HG02884 (cell line): ENCODE measurements at regions not wholly inside any gene's neighbourhood (a gene's known extent, or its start where the extent isn't known, plus 50 kb on each side); places are given as distances from the start of the nearest gene placed in this dataset.
A peak's percentile ranks its signal among the peaks of the same experiment; 100 is the strongest.

Experiments
- ATAC-seq: cut with Tn5 transposase; IDR thresholded peaks from one replicate; pipeline ENCODE4 v1.9.1; 2021; ENCODE audit warnings: mild to moderate bottlenecking, moderate library complexity; ENCODE audit not compliant: unreplicated experiment

DNA sequence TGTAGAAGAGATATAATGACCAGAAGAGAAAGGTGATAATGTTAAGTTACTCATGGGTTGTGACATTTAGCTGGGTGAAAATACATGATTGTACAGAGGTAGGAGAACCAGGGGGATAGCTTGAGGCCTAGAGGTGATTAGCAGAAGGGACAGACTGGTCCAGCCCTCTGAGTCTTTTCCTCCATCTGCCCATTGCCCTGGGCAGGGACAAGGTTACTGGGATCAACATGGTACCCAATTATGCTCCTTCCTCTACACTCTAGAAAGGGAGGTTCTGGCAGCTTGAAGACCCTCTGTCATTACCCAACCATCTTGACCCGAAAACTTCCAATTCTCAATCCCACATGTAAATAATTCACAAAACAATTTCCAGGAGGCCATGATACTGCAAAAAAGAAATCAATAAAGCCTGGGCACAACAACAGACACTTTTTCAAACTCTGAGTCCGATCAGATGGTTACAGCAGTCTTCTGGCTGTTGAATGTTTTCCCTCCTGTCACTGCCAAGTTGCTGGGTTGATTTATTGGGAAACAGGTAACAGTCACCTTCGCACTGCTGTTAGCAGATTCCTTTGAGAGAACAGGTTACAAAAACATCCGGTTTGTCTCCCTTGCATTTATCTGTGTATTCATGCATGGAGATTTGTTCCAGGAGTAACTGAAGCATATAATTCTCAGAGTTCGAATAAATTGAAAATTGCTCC, 239.1 kb upstream of the HTR2A start:
- ATAC-seq = no peak

DNA sequence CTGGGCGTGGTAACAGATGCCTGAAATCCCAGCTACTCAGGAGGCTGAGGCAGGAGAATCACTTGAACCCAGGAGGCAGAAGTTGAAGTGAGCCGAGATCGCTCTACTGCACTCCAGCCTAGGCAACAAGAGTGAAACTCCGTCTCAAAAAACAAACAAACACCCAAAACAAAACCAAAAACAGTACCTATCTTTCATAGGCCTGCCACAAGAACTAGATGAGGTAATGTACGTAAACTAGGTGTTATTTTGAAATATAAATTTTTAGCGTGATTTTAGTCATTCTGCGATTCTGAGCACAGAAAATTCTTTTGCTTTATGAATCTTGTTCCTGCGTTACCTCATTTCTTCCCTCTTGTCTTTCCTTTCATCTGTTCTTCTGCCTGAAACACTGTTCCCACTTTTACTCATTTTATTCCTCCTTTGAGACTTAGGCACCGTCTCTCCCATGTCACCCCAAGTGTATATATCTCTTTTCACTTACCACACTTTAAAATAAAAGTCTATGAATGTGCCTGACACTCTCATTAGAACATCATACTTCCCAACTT, 238.2 kb upstream of the HTR2A start:
- ATAC-seq = no peak

DNA sequence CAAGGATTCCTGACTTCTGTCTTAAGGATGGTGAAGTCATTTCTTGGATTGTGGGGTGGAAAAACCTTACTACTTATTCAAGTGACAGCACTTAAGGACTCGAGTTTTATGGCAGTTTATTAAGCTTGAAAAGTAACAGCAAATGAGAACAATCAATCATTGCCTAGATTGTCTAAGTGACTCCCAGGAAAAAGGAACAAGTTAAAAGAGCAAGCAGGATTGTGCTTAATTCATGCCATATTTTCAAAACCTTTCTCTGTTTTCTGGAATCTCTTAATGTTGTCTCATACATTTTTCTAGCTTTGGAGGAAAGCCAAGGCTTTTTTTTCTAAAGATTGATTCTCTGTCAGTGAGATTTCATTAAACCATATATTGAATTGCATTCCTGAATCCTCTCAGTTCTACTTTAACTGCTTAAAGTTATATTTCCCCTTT, 236.2 kb upstream of the HTR2A start:
- no peak for ATAC-seq

DNA sequence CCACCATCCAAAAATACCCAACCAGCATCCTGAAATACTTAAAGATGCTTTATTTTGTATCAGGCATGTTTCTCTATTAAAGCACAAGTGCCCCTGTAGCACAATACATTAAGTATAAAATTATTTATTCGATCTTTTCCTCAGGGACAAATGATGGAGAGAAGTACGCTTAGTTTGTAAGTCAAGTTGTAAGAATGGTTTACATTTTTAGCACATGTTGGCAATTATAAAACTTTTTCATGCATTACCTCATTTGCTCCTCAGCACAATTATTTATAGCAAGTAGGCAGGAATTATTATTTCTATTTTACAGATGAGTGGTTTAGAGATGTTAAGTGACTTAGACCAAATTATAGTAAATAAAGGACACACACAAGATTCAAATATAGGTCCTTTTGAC, 232.6 kb upstream of the HTR2A start:
- ATAC-seq = no peak

DNA sequence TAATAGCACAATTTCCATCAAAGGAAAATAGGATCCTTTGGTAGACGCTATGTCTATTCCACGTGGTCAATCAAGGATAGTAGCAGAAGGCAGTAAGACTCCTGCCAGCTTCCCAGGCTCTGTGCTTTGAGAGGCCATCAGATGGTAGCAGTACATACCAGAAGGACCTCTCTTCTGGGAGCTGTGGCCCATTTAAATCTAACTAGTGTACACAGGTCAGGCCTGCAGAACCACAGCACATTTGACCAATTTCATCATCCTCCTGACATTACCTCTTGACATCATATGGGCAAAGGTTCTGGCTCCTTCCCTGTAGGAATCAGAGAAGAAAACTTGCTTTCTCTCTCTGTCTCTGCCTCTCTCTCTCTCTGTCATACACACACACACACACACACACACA, 229.6 kb upstream of the HTR2A start:
- no peak for ATAC-seq

DNA sequence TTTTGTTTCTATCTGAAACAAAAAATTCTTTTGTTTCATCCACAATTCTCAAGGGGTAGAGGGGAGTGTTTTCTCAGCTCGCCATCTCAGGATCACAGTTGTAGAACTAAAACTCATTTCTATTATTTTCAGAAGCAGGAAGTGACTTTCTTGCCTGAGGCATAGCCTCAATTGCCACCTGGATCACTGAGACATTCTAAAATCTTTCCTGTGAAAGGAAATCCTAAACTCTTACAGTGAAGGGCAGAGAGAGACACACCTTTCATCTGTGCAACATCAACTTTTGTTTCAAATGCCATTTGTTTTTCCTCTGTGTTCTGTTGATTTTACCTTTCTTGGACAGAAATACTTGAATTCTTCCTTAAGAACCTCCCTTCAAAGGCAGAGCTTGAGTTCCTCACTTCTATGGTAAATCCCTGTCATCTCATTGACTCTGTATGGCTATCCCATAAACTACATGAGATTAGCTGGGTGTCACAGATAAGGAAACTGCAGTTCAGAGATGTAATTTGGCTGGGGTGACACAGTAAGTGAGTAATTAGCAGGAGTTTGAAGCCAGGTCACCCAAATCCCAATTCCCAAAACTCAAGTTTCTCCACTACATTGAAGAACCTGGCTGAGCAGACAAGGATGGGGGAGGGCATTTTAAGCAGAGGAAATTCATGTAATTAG, 224.4 kb upstream of the HTR2A start:
- no peak for ATAC-seq

DNA sequence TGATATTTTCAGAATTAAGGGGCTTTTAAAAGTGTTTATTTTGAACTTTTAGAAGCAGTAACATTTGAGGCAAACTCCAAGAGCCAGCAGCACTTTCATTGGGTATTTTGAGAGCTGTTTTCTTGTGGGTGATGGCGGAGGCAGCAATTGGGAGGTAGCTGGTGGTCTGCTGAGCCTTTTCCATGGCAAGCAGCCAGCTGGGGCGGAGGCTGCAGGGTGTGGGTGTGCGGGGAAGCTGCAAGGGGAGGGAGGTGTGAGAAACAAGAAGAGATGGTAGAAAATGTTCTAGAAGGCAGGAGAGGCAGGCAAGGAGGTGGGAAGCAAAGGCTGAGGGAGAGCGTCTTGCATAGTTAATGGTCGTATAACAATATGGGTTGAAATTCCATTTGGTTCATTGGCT, 223.4 kb upstream of the HTR2A start:
- ATAC-seq = no peak

DNA sequence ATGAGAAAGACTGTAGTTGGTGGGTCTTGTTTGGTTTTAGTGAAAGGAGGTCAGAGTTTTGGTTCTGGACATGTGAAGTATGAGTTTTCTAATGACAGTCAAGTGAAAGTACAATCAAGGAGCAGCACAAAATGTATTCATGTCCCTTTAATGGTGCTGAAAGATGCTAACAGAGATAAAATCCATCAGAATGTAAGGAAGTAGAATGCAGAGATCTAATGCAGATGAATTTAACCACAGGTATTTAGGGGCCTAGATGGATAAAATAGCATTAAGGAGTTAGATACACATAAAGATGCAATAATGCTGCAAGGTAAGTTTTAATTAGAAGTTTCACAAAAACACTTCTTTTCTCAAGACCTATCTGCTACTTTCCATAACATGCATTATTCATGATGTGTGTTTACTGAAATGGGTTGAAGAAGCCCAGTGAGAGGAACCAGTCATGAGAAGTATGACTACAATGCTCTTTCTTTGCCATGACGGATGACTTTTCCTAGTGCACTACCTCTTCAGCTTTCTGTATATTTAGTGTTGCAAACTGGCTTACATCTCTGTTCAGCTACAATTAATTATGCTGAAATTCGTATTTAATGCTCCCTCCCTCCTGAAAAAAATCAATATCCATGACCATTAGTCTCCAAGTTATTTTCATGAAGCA, 222.9 kb upstream of the HTR2A start:
- ATAC-seq = no peak

DNA sequence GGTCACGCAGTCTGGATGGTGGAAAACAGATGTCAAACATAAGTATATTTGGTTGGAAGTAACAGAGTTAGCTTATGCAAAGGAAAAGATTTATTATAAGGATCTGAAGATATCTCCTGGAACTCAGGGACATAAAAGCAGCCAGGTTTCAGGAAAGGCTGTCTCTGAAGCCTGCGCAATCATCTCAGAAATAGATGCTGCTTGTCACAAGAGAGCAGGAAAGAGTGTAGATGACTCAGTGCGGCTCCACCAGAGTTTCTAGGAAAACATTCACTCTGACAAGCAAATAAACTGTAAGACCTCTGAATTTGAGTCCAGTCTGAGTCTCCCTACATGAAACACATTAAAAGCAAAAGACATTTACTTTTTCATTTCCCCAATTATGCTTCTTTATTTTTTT, 220.4 kb upstream of the HTR2A start:
- ATAC-seq = no peak

DNA sequence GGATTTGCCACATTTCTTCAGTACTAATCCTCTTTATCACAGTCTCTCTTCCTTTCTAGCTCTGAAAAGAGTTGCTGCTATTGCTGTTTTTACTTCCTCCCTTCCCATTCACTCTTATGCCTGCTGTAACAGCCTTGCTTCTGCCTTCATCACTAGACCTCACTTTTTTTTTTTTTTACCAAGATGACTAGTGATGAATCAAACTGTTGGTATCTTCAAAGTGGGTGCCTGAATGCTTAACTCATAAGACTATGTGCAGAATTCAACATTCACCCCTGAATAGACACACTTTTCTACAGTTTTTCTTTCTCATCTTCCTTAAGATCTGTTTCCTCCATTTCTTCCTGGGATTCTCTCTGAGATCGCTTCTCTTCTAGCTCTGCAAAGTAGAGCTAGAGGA, 217.2 kb upstream of the HTR2A start:
- ATAC-seq = no peak

DNA sequence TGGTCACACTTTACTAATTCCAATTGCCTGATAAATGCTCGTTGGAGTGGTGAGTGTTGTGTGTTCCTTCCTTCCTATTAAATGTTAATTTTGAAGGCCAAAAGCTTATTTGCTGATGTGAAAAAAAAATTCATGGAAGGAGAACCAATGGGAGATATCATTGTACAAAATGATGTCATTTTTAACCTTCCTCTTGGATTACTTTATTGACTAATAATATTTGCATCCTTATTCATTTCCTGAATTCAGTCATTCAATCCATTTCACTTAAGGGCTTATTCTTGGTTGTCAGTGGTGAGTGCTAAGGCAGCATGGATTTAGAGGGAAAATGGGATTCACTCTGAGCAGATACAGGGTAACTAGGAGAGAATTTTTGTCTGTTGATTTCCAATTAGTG, 216.0 kb upstream of the HTR2A start:
- ATAC-seq = no peak

DNA sequence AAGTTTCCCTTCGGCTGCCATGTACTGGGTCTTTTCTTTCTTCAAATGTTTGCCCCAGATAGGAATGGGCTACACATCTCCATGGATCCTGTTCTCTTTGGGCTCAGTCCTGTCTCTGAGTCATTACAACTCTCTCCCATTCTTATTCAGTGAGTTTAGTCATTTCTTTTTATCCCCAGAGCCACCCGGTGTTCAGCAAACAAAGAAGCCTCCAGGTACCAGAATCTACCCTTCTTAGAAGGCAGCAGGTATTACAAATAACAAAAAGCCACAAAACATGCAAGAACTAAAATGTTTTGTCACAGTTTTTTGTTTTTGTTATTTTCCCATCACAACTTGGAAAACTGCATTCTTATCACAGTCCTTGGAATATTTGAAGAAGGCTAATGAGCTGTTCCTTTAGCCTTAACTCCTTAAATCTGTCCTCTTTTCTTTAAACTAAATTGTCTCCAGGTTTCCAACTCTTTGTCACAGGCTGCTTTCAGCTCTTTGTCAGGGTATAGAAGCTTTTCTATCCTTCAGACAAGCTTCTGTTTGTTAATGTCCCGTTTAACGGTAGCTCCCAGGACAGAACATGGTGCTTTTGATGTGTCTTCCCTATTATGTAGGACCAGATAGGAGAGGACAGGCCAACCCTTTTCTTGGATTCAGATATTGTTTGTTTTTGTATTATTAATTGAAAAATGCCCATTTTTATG, 215.5 kb upstream of the HTR2A start:
- no peak for ATAC-seq

DNA sequence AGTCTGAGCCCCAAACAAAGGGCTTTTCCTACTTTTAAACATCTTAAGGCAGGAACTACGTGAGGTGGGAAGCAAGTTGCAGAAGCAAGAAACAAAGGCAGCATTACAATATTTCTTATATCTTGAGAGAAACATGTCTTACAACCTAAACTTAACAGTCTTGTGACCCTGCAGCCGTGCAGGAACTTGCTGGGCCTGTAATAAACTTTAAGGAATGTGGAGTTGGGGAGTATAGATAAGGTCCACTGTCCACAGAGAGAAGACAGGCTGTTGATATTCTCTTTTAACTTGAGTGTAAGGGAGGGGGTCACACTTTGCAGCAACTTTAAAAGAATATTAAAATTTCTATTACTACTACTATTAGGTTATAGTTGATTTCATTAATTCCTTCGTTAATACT, 214.6 kb upstream of the HTR2A start:
- no peak for ATAC-seq

DNA sequence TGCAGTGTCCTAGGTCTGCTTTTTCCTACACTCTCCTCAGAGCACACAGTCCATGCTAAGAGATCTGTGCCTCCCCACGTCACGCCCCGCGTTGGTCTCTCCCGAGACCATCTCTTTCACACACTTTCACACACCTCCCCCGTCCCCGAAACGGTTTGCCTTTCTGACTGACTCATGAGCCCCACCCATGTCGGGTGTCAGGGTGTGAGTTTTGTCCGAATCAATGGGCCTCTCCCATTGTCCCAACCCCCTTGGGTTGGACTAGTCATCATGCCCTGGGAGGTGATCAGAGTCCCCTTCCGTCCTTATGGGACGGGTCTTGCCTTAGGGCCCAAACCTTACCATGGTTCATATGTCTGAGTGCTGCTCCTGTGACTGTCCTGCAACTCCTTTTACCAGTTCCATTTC, 214.0 kb upstream of the HTR2A start:
- ATAC-seq = no peak

DNA sequence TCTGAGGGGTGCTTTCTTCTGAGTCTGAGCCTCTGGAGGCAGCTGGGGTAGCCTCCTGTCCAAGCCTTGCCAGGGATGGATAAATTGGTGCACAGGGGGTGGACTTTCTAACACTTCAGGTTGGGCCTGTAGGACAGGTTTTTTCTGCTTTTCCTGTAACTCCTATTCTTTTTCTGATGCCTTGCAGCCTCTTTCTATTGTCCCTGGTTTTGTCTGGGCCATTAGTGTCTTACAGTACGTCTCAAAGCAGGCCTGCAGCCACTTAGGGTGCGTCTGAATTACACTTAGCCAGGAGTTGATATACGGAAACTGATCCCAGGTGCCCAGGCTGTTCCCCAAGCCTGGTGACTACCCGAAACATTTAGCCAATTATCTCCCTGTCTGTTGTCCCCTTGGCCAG, 213.3 kb upstream of the HTR2A start:
- ATAC-seq = no peak

DNA sequence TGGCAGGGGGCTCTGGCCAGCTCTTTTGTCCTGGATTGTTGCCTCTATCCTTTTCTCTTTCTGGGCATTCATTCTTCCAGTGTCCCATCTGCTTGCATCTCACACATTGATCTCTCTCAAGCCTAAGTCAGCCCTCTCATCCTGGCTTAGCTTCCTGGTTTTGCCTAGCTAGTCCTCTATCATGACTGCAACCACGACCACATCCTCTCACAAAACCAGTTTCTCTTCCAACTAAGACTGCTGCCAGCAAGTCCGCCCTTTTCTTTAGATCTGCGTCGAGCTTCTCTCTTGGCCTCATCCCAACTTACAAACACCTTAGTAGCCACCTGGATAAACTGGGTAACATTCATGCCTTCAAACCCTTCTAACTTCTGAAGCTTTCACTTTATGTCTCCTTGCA, 212.2 kb upstream of the HTR2A start:
- ATAC-seq = no peak

DNA sequence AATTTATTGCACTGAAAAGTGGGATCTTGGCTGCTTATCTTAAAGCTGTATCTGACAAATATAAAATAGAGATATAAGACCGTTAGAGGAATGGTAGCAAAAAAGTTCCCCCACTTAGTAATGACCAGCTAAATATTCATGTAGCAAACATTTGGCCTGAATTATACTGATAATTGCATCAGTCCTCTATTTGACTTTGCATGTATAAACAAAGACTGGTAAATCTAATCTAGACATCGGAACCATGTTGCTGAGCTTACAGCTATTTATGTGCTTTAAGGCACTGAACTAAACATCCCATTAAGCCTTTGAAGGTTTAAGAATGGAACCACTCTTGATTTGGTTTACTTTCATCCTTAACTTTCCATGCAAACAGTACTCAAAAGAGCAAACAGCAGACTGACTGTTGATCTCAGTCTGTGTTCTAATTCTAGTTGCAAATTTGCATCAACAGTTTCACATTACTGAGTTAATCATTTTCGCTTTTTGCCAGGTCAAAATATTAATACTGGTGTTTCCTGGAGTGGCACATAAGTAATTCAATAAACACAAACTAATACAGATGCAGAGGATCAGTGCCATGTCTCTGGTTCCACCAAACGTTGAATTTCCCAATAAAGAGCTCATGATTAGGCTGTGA, 203.5 kb upstream of the HTR2A start:
- peak; percentile 75 for ATAC-seq

DNA sequence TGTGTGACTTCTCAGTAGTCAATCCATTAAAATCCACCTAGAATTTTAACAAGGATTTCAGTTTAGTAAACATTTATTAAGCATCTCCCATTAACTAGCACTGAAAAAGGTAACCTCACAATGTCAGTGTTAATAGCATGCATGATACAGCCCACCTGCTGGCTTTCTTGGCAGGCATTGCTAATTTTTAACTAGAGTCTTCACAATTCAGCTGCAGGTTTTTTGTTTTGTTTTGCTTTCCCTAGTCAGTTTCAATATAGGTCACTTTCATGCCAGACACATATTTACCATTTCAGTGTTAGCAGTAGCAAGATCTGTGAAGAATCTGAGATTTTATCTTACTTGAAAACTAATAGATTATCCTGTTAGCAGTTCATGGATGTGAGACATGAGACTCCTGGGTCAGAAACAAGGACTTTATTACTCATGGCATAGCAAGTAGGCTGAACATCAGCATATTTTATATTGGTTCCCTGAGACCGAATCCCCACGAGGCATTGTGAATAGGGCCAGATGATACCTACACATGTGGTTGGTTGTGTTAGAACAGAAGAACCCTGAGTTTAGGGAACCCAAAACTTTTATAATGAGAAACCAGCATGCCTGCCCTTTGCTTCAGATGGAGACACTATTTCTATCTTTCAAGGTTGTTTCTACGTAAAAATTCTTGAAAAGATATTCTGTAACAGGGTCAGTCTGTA, 198.0 kb upstream of the HTR2A start:
- peak; percentile 73 for ATAC-seq

DNA sequence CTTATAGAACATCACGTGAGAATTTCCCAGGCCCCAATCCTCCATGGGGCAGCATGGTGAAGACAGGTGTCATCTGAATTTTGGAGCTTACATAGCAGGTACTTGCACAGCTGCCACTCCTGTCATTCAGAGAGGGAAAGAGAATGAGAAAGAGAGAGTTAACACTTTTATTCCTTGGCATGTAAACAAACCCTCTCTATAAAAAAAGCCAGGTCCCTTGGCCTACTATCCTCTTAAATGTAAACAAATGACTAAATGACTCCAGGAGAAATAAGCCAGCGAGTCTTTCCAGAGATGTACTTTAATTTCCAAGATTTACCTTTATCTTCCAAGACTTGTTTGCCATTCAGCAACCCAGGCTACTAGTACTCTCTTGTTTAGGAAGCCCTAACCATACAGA, 195.3 kb upstream of the HTR2A start:
- no peak for ATAC-seq

DNA sequence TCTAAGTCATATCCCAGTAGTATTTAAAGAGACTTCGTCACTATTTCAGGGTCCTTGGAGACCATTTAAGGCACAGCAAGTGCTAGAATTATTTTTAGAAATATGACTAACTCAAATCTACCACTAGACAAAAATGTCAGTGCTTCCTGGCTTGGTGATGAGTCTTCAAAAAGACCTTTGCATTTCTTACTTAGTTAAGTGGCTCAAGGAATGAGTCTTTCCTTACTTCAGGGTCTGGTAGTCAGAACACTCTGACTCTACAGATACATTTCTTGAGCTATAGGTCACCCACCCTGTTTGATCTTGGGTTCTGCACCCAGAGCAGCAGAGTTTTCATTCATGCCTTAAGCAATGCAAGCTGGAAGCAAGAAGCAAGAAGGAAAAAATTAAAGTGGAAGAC, 191.0 kb upstream of the HTR2A start:
- no peak for ATAC-seq
